Stimulated activated CD8-positive, alpha-beta memory T cell treated with anti-CD3 and anti-CD28 coated beads, Interleukin-7, amount 100 ng/mL, for 4 hours (primary cell): ENCODE measurements at regions not wholly inside any gene's neighbourhood (a gene's known extent, or its start where the extent isn't known, plus 50 kb on each side); places are given as distances from the start of the nearest gene placed in this dataset.

ENCODE experiments used
- DNase-seq, 2 donors: peaks; one replicate each; pipeline ENCODE4 v3.0.0-alpha.2; 2020; ENCODE audit warnings: low read depth in 2 of 2

GRCh38 chr3:59545374-59545773 is 495.5 kb upstream of the CFAP20DC start:
- no peak for DNase-seq

- no peak for DNase-seq
These were observed 492.5 kb upstream of the CFAP20DC start for GRCh38 chr3:59542276-59542675.

GRCh38 chr3:59540696-59541095 is 490.9 kb upstream of the CFAP20DC start:
- DNase-seq: no peak

- no peak for DNase-seq
These were observed 490.4 kb upstream of the CFAP20DC start for GRCh38 chr3:59540241-59540640.

- DNase-seq: no peak
These were observed 489.1 kb upstream of the CFAP20DC start for GRCh38 chr3:59538753-59539432.

GRCh38 chr3:59535791-59536221 is 486.0 kb upstream of the CFAP20DC start:
- DNase-seq: no peak

- no peak for DNase-seq
These were observed 482.2 kb upstream of the CFAP20DC start for GRCh38 chr3:59531994-59532393.

GRCh38 chr3:59531066-59531745 is 481.4 kb upstream of the CFAP20DC start:
- no peak for DNase-seq

GRCh38 chr3:59528251-59528650 is 478.4 kb upstream of the CFAP20DC start:
- DNase-seq: no peak

GRCh38 chr3:59527493-59527892 is 477.7 kb upstream of the CFAP20DC start:
- DNase-seq: no peak

GRCh38 chr3:59526999-59527398 is 477.2 kb upstream of the CFAP20DC start:
- DNase-seq: no peak

GRCh38 chr3:59522550-59522949 is 472.7 kb upstream of the CFAP20DC start:
- no peak for DNase-seq

GRCh38 chr3:59519094-59519493 is 469.3 kb upstream of the CFAP20DC start:
- DNase-seq: no peak

GRCh38 chr3:59518283-59519055 is 468.6 kb upstream of the CFAP20DC start:
- no peak for DNase-seq

GRCh38 chr3:59517388-59517787 is 467.6 kb upstream of the CFAP20DC start:
- DNase-seq: no peak

- no peak for DNase-seq
These were observed 466.1 kb upstream of the CFAP20DC start for GRCh38 chr3:59515966-59516365.

- DNase-seq: no peak
These were observed 465.1 kb upstream of the CFAP20DC start for GRCh38 chr3:59514865-59515482.

- no peak for DNase-seq
These were observed 463.7 kb upstream of the CFAP20DC start for GRCh38 chr3:59513570-59513969.

- no peak for DNase-seq
These were observed 462.2 kb upstream of the CFAP20DC start for GRCh38 chr3:59512066-59512465.

GRCh38 chr3:59510576-59510975 is 460.8 kb upstream of the CFAP20DC start:
- DNase-seq: no peak

- no peak for DNase-seq
These were observed 458.4 kb upstream of the CFAP20DC start for GRCh38 chr3:59508273-59508672.

GRCh38 chr3:59506191-59506590 is 456.4 kb upstream of the CFAP20DC start:
- no peak for DNase-seq
